WERI-Rb-1 (cell line): ENCODE measurements at regions not wholly inside any gene's neighbourhood (a gene's known extent, or its start where the extent isn't known, plus 50 kb on each side); places are given as distances from the start of the nearest gene placed in this dataset.

ENCODE experiments used
- DNase-seq: peaks from one replicate; pipeline ENCODE4 v3.0.0-alpha.2; 2020
- H3K27ac ChIP-seq: fragments of 250-450 bp; sonication (Bioruptor Pico); 2 replicates; pipeline ENCODE4 v1.5.1; 2020; ENCODE audit warnings: mild to moderate bottlenecking, moderate library complexity
- H3K27me3 ChIP-seq: fragments of 250-450 bp; sonication (Bioruptor Pico); 2 replicates; pipeline ENCODE4 v1.5.1; 2021; ENCODE audit warnings: mild to moderate bottlenecking, low read depth, moderate library complexity; ENCODE audit not compliant: insufficient read depth, severe bottlenecking
- H3K36me3 ChIP-seq: fragments of 250-450 bp; sonication (Bioruptor Pico); 2 replicates; pipeline ENCODE4 v1.5.1; 2020; ENCODE audit warnings: mild to moderate bottlenecking, moderate library complexity
- H3K4me3 ChIP-seq: 2 replicates; pipeline ENCODE4 v1.5.1; 2011; ENCODE audit warnings: low read depth, mild to moderate bottlenecking, control low read depth, low read length
- H3K9me3 ChIP-seq: fragments of 250-450 bp; sonication (Bioruptor Pico); 2 replicates; pipeline ENCODE4 v1.5.1; 2021; ENCODE audit warnings: mild to moderate bottlenecking, moderate library complexity; ENCODE audit not compliant: severe bottlenecking
- TF ChIP-seq, protein P1 (sequence below): IDR thresholded peaks from 2 replicates; pipeline ENCODE4 v1.5.1; 2011; ENCODE audit warnings: low read depth, mild to moderate bottlenecking, control low read depth, inconsistent platforms, low read length

DNA sequence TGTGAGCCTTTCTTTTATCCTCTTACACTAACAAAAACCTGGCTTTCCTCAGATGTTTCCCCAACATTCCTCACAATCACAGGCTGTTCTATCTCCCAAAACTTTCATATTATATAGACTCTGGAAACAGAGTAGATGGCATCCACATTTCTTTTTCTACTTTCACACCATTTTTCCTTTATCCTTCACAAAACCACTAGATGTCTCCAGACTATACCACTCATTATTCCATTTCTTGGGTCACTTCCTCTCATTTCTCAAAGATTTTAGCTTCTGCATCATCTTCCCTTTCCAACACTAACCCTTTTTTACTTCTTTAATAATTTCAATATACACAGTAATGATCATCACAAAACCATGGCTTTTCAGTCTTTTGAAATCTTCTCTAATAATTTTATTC lies 286.0 kb upstream of the DEPDC1 start:
- no peaks in the 10 kb centered on the region for H3K36me3 ChIP-seq
- H3K9me3 ChIP-seq, result no peaks in the 10 kb centered on the region
- no peak overlapping the region for H3K27ac ChIP-seq
- no peaks in the 10 kb centered on the region for H3K27me3 ChIP-seq
- TF ChIP-seq, protein P1, sequence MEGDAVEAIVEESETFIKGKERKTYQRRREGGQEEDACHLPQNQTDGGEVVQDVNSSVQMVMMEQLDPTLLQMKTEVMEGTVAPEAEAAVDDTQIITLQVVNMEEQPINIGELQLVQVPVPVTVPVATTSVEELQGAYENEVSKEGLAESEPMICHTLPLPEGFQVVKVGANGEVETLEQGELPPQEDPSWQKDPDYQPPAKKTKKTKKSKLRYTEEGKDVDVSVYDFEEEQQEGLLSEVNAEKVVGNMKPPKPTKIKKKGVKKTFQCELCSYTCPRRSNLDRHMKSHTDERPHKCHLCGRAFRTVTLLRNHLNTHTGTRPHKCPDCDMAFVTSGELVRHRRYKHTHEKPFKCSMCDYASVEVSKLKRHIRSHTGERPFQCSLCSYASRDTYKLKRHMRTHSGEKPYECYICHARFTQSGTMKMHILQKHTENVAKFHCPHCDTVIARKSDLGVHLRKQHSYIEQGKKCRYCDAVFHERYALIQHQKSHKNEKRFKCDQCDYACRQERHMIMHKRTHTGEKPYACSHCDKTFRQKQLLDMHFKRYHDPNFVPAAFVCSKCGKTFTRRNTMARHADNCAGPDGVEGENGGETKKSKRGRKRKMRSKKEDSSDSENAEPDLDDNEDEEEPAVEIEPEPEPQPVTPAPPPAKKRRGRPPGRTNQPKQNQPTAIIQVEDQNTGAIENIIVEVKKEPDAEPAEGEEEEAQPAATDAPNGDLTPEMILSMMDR, result no peak
- H3K4me3 ChIP-seq, result no peak overlapping the region
- no peak for DNase-seq

- no peak overlapping the region for H3K4me3 ChIP-seq
- H3K36me3 ChIP-seq, result no peaks in the 10 kb centered on the region
- no peak for DNase-seq
- no peak overlapping the region for H3K27ac ChIP-seq
- no peaks in the 10 kb centered on the region for H3K27me3 ChIP-seq
- TF ChIP-seq, protein P1, result no peak
- no peaks in the 10 kb centered on the region for H3K9me3 ChIP-seq
Measured at GRCh38 chr1:68785328-68785727, 288.4 kb upstream of the DEPDC1 start.

- DNase-seq, result no peak
- no peak overlapping the region for H3K4me3 ChIP-seq
Measured at GRCh38 chr1:68788762-68789161, 291.9 kb upstream of the DEPDC1 start.

GRCh38 chr1:68791800-68792199 lies 294.9 kb upstream of the DEPDC1 start:
- no peaks in the 10 kb centered on the region for H3K9me3 ChIP-seq
- H3K4me3 ChIP-seq, result no peak overlapping the region
- peak; percentile 19 for DNase-seq
- H3K27ac ChIP-seq, result no peak overlapping the region
- no peaks in the 10 kb centered on the region for H3K27me3 ChIP-seq
- no peaks in the 10 kb centered on the region for H3K36me3 ChIP-seq
- TF ChIP-seq, protein P1, result peak; percentile 20; the same call in 1 of the 2 replicates

More at GRCh38 chr1:68788762-68789161, 291.9 kb upstream of the DEPDC1 start:
- Histone ChIP-seq H3K27me3 (no peaks in the 10 kb centered on the region), H3K36me3 (no peaks in the 10 kb centered on the region), H3K9me3 (no peaks in the 10 kb centered on the region), H3K27ac (no peak overlapping the region)
- TF ChIP-seq, protein P1, result no peak

DNA sequence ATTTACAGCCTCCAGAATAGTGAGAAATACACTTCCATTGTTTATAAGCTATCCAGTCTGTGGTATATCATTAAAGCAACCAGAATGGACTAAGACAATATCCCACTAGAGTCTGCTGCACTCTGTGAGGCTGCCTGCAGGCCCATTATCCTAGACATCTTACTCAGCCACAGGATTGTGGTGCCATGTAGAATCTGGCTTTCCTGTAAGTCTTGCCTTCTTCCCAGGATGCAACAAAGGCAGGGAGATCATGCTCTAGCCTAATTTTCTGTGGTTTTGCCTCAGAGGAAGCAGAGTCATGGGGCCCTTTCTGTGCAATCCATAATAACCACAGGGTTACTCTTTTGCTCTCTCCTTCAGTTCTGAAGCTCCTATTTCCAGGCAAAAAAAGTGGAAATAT lies 299.1 kb upstream of the DEPDC1 start:
- Histone ChIP-seq H3K36me3 (no peaks in the 10 kb centered on the region), H3K9me3 (no peaks in the 10 kb centered on the region)
- TF ChIP-seq, protein P1, result no peak

GRCh38 chr1:68796888-68797287 lies 300.0 kb upstream of the DEPDC1 start:
- TF ChIP-seq, protein P1, result no peak
- no peak overlapping the region for H3K27ac ChIP-seq
- H3K9me3 ChIP-seq, result no peaks in the 10 kb centered on the region
- H3K4me3 ChIP-seq, result no peak overlapping the region
- no peaks in the 10 kb centered on the region for H3K27me3 ChIP-seq
- no peaks in the 10 kb centered on the region for H3K36me3 ChIP-seq
- no peak for DNase-seq

More for the DNA sequence above, 299.1 kb upstream of the DEPDC1 start:
- Histone ChIP-seq H3K4me3 (no peak overlapping the region), H3K27ac (no peak overlapping the region), H3K27me3 (no peaks in the 10 kb centered on the region)
- DNase-seq, result no peak
